C1 segment of cervical spinal cord (tissue), 14 donors: ENCODE measurements at regions not wholly inside any gene's neighbourhood (a gene's known extent, or its start where the extent isn't known, plus 50 kb on each side); places are given as distances from the start of the nearest gene placed in this dataset.

ENCODE experiments used
- DNase-seq, 14 donors: peaks; one replicate each; lab custom pipeline; 2025; lab: John Stamatoyannopoulos, UW

- DNase-seq: no peak
These were observed 159.9 kb downstream of the CSNK1G3 start for GRCh38 chr5:123671711-123672456.

- DNase-seq: peak in 5 of 14 donors; percentile 2 to 24 (median 16)
These were observed 159.1 kb downstream of the CSNK1G3 start for GRCh38 chr5:123671042-123671441.
